Tongue (tissue), 1 donor: ENCODE measurements at regions not wholly inside any gene's neighbourhood (a gene's known extent, or its start where the extent isn't known, plus 50 kb on each side); places are given as distances from the start of the nearest gene placed in this dataset.
"Not testable (repeated sequence)": the region's sequence is repeated elsewhere in the genome, so short reads cannot be mapped to it uniquely, and the experiment has no call there.

Source experiments
- DNase-seq: peaks from one replicate; pipeline ENCODE4 v3.0.0-alpha.2; 2015

GRCh38 chr5:82754036-82754746, 323.0 kb downstream of the TMEM167A start:
- no peak for DNase-seq

- no peak for DNase-seq
These were observed 323.8 kb downstream of the TMEM167A start for GRCh38 chr5:82753374-82753773.

GRCh38 chr5:82749461-82749820, 327.8 kb downstream of the TMEM167A start:
- peak; percentile 96 for DNase-seq

GRCh38 chr5:82748688-82749460, 328.3 kb downstream of the TMEM167A start:
- no peak for DNase-seq

GRCh38 chr5:82747986-82748385, 329.2 kb downstream of the TMEM167A start:
- no peak for DNase-seq

GRCh38 chr5:82745016-82745415, 332.2 kb downstream of the TMEM167A start:
- DNase-seq, result no peak

GRCh38 chr5:82738681-82739269, 338.4 kb downstream of the TMEM167A start:
- no peak for DNase-seq

- DNase-seq, result no peak
These were observed 341.9 kb downstream of the TMEM167A start for GRCh38 chr5:82735160-82735789.

- DNase-seq, result peak; percentile 22
These were observed 342.8 kb downstream of the TMEM167A start for GRCh38 chr5:82734347-82734746.

- no peak for DNase-seq
These were observed 346.3 kb downstream of the TMEM167A start for GRCh38 chr5:82730913-82731312.

GRCh38 chr5:82728926-82729702, 348.1 kb downstream of the TMEM167A start:
- peak; percentile 35 for DNase-seq

- no peak for DNase-seq
These were observed 354.0 kb downstream of the TMEM167A start for GRCh38 chr5:82723168-82723567.

GRCh38 chr5:82721087-82721410, 356.1 kb downstream of the TMEM167A start:
- DNase-seq, result no peak

GRCh38 chr5:82720213-82721086, 356.7 kb downstream of the TMEM167A start:
- no peak for DNase-seq

GRCh38 chr5:82719368-82719767, 357.8 kb downstream of the TMEM167A start:
- peak; percentile 37 for DNase-seq

GRCh38 chr5:82717738-82718137, 359.5 kb downstream of the TMEM167A start:
- DNase-seq, result no peak

GRCh38 chr5:82714732-82715131, 362.5 kb downstream of the TMEM167A start:
- not testable (repeated sequence) for DNase-seq

GRCh38 chr5:82713811-82714210, 363.4 kb downstream of the TMEM167A start:
- no peak for DNase-seq

- no peak for DNase-seq
These were observed 369.5 kb downstream of the TMEM167A start for GRCh38 chr5:82707741-82708140.

GRCh38 chr5:82704381-82704780, 372.8 kb downstream of the TMEM167A start:
- DNase-seq, result no peak

GRCh38 chr5:82702046-82702445, 375.1 kb downstream of the TMEM167A start:
- no peak for DNase-seq
